ENCODE measurements at regions not wholly inside any gene's neighbourhood (a gene's known extent, or its start where the extent isn't known, plus 50 kb on each side); places are given as distances from the start of the nearest gene placed in this dataset.

GRCh38 chr13:65540175-65540574 is 1690.0 kb downstream of the PCDH9 start:
- no peaks in the 10 kb centered on the region for H3K36me3 Mint-ChIP-seq (ENCODE audit: insufficient read depth)
- no peaks in the 10 kb centered on the region for H3K4me1 Mint-ChIP-seq (ENCODE audit: low read depth)
- no peak for DNase-seq (ENCODE audit: low spot score, unreplicated experiment)
- H3K27me3 Mint-ChIP-seq: no peaks in the 10 kb centered on the region
- TF ChIP-seq CTCF (IDR thresholded peaks at IDR 0.05; ENCODE audit: unreplicated experiment): no peak
- no peak overlapping the region for H3K4me3 Mint-ChIP-seq (ENCODE audit: low read depth)
- H3K9me3 Mint-ChIP-seq (ENCODE audit: low read depth): peaks cover 7% of the 10 kb centered on the region
- H3K27ac Mint-ChIP-seq: no peak overlapping the region

GRCh38 chr13:65535370-65535769 is 1694.8 kb downstream of the PCDH9 start:
- no peak overlapping the region for H3K4me3 Mint-ChIP-seq (ENCODE audit: low read depth)
- no peak for DNase-seq (ENCODE audit: low spot score, unreplicated experiment)
- no peaks in the 10 kb centered on the region for H3K27me3 Mint-ChIP-seq
- TF ChIP-seq CTCF (IDR thresholded peaks at IDR 0.05; ENCODE audit: unreplicated experiment): no peak
- peaks cover 7% of the 10 kb centered on the region for H3K9me3 Mint-ChIP-seq (ENCODE audit: low read depth)
- no peaks in the 10 kb centered on the region for H3K36me3 Mint-ChIP-seq (ENCODE audit: insufficient read depth)
- H3K27ac Mint-ChIP-seq: no peak overlapping the region
- no peaks in the 10 kb centered on the region for H3K4me1 Mint-ChIP-seq (ENCODE audit: low read depth)

- TF ChIP-seq CTCF (IDR thresholded peaks at IDR 0.05; ENCODE audit: unreplicated experiment): no peak
- H3K9me3 Mint-ChIP-seq (ENCODE audit: low read depth): no peaks in the 10 kb centered on the region
- H3K36me3 Mint-ChIP-seq (ENCODE audit: insufficient read depth): no peaks in the 10 kb centered on the region
- no peak overlapping the region for H3K4me3 Mint-ChIP-seq (ENCODE audit: low read depth)
- DNase-seq (ENCODE audit: low spot score, unreplicated experiment): no peak
- no peak overlapping the region for H3K27ac Mint-ChIP-seq
- H3K27me3 Mint-ChIP-seq: no peaks in the 10 kb centered on the region
- peaks cover 2% of the 10 kb centered on the region for H3K4me1 Mint-ChIP-seq (ENCODE audit: low read depth)
These were observed 1697.9 kb downstream of the PCDH9 start for GRCh38 chr13:65532231-65532630.

GRCh38 chr13:65530688-65531087 is 1699.4 kb downstream of the PCDH9 start:
- Mint-ChIP-seq H3K4me1 (ENCODE audit: low read depth) (peaks cover 2% of the 10 kb centered on the region), H3K27ac (no peak overlapping the region), H3K9me3 (ENCODE audit: low read depth) (peaks cover 5% of the 10 kb centered on the region), H3K27me3 (no peaks in the 10 kb centered on the region), H3K36me3 (ENCODE audit: insufficient read depth) (no peaks in the 10 kb centered on the region), H3K4me3 (ENCODE audit: low read depth) (no peak overlapping the region)
- no peak for TF ChIP-seq CTCF (IDR thresholded peaks at IDR 0.05; ENCODE audit: unreplicated experiment)
- no peak for DNase-seq (ENCODE audit: low spot score, unreplicated experiment)

GRCh38 chr13:65529541-65529940 is 1700.6 kb downstream of the PCDH9 start:
- no peaks in the 10 kb centered on the region for H3K27me3 Mint-ChIP-seq
- no peak for TF ChIP-seq CTCF (IDR thresholded peaks at IDR 0.05; ENCODE audit: unreplicated experiment)
- H3K36me3 Mint-ChIP-seq (ENCODE audit: insufficient read depth): no peaks in the 10 kb centered on the region
- DNase-seq (ENCODE audit: low spot score, unreplicated experiment): no peak
- no peak overlapping the region for H3K4me3 Mint-ChIP-seq (ENCODE audit: low read depth)
- H3K9me3 Mint-ChIP-seq (ENCODE audit: low read depth): peaks cover 6% of the 10 kb centered on the region
- peaks cover 2% of the 10 kb centered on the region for H3K4me1 Mint-ChIP-seq (ENCODE audit: low read depth)
- H3K27ac Mint-ChIP-seq: no peak overlapping the region
